Adrenal gland (tissue), 9 donors: ENCODE measurements at regions not wholly inside any gene's neighbourhood (a gene's known extent, or its start where the extent isn't known, plus 50 kb on each side); places are given as distances from the start of the nearest gene placed in this dataset.

Source experiments
- DNase-seq, 7 donors: peaks; one replicate each; pipeline ENCODE4 v3.0.0-alpha.2; 2019 to 2020
- H3K27ac ChIP-seq, 5 donors: fragments of 200-600 bp; sonication (generic) in 4 of 5; 1 replicate in 3 of 5; 2 replicates in 2 of 5; pipeline versions ENCODE4 v1.5.1 to v1.8.0; 2016 to 2020; ENCODE audit warnings: mild to moderate bottlenecking in 1 of 5
- H3K27me3 ChIP-seq: fragments of 200-600 bp; 2 replicates; pipeline ENCODE4 v1.8.0; 2021
- H3K36me3 ChIP-seq, 2 donors: fragments of 200-600 bp; replicated peaks in 1 of 2; 1 replicate in 1 of 2; 2 replicates in 1 of 2; pipeline versions ENCODE4 v1.5.1 to v1.8.0; 2018 to 2022
- H3K4me1 ChIP-seq, 2 donors: fragments of 200-600 bp; replicated peaks in 1 of 2; 1 replicate in 1 of 2; 2 replicates in 1 of 2; pipeline versions ENCODE4 v1.5.1 to v1.8.0; 2018 to 2021
- H3K4me3 ChIP-seq, 4 donors: fragments of 200-600 bp; sonication (generic) in 3 of 4; one replicate each; pipeline ENCODE4 v1.5.1; 2016 to 2018
- H3K9me3 ChIP-seq, 3 donors: fragments of 200-600 bp; sonication (generic) in 1 of 3; replicated peaks in 1 of 3; 1 replicate in 2 of 3; 2 replicates in 1 of 3; pipeline versions ENCODE4 v1.5.1 to v1.8.0; 2016 to 2021
- CTCF ChIP-seq, 6 experiments: fragments of 450-650 bp in 4 of 6; fragments of 200-600 bp in 2 of 6; sonication (generic) in 1 of 6; IDR thresholded peaks; 1 replicate in 5 of 6; 2 replicates in 1 of 6; pipeline versions ENCODE4 v1.5.1 to v1.8.0; 2016 to 2021; ENCODE audit warnings: antibody characterized with exemption in 6 of 6, mild to moderate bottlenecking in 2 of 6, moderate library complexity in 1 of 6
- POLR2A ChIP-seq, 2 donors: fragments of 450-650 bp; IDR thresholded peaks; one replicate each; pipeline ENCODE4 v1.6.1; 2017; ENCODE audit warnings: antibody characterized with exemption in 2 of 2, mild to moderate bottlenecking in 2 of 2, moderate library complexity in 1 of 2
- WGBS, 4 donors: extraction: QIAGEN DNeasy Blood & Tissue Kit in 2 of 4; methylation state at CpG; one replicate each; pipeline versions ENCODE4 v1.1.5 to v1.1.7; 2013 to 2017; 5-methylcytosine and 5-hydroxymethylcytosine counted together
- intact Hi-C, 2 donors: fragments of 100-400 bp; cut with DNase I; formaldehyde crosslinking; loops; one replicate each; pipeline versions ENCODE4 v1.14.1 to v1.15.0; 2022 to 2023
- donor health status: healthy with polysubstance abuse.
- donor health status: Bipolar disorder and iron deficiency.
- donor health status: DM: yes; HTN: yes; CAD: no.
- donor health status: DM: no; HTN: no; CAD: no.
- donor health status: DM: no; HTN: no; CAD: no.

DNA sequence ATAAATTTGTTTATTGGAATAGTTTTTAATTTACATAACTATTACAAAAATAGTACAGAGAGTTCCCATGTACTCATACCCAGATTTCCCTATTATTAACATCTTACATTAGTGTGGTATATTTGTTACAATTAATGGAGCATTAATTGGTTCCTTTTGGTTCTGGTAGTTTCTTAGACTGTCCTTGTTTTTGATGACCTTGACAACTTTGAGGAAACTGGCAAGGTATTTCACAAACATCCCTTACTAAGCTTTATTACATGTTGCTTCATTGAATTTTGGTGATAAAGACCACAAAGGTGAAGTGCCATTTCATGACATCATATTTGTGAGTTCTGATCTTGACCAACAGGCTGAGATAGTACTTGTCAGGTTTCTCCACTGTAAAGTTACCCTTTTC lies 379.0 kb upstream of the GCFC2 start:
- TF ChIP-seq CTCF (IDR thresholded peaks at IDR 0.05) (no peak), POLR2A (IDR thresholded peaks at IDR 0.05) (no peak)
- no peaks in the 10 kb centered on the region for H3K27me3 ChIP-seq
- no peak for DNase-seq
- H3K27ac ChIP-seq: no peak overlapping the region
- H3K36me3 ChIP-seq: no peaks in the 10 kb centered on the region
- H3K4me1 ChIP-seq: no peaks in the 10 kb centered on the region
- no peak overlapping the region for H3K4me3 ChIP-seq
- intact Hi-C loops: no loop called here
- H3K9me3 ChIP-seq: no peaks in the 10 kb centered on the region

GRCh38 chr2:76083248-76083647 lies 372.5 kb upstream of the GCFC2 start:
- no peak for DNase-seq
- intact Hi-C loops: no loop called here
- no peaks in the 10 kb centered on the region for H3K9me3 ChIP-seq
- no peak overlapping the region for H3K27ac ChIP-seq
- H3K4me3 ChIP-seq: no peak overlapping the region
- no peaks in the 10 kb centered on the region for H3K36me3 ChIP-seq
- WGBS, 4 donors: 21 to 32% (median 23%) methylated on average over 2 of the region's 2 CpGs
- no peaks in the 10 kb centered on the region for H3K27me3 ChIP-seq
- H3K4me1 ChIP-seq: no peaks in the 10 kb centered on the region
- TF ChIP-seq CTCF (IDR thresholded peaks at IDR 0.05) (no peak), POLR2A (IDR thresholded peaks at IDR 0.05) (no peak)

DNA sequence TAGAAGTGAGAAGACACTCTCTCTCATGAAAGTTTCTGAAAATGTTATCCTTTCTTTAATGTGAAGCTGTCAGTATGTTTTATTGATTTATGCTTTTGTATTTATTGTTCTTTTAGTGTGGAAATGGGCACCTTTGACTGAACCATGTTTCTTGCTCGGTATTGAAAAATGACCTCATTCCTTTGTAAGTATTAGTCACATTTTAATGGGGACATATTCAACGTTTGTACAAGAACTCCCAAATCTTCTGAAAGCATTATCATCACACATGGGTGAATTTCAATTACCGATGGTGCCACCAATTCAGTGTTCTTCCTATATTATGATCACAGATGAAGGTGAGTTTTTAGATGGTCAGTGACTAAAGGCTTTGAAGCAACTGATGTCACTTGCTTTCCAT lies 371.8 kb upstream of the GCFC2 start:
- no peaks in the 10 kb centered on the region for H3K27me3 ChIP-seq
- no peaks in the 10 kb centered on the region for H3K4me1 ChIP-seq
- intact Hi-C loops: no loop called here
- H3K9me3 ChIP-seq: no peaks in the 10 kb centered on the region
- TF ChIP-seq CTCF (IDR thresholded peaks at IDR 0.05) (no peak), POLR2A (IDR thresholded peaks at IDR 0.05) (no peak)
- 42 to 54% (median 49%) methylated on average over 3 of the region's 3 CpGs for WGBS, 4 donors
- DNase-seq: no peak
- no peak overlapping the region for H3K27ac ChIP-seq
- H3K4me3 ChIP-seq: no peak overlapping the region
- H3K36me3 ChIP-seq: no peaks in the 10 kb centered on the region

- TF ChIP-seq POLR2A (IDR thresholded peaks at IDR 0.05) (no peak), CTCF (IDR thresholded peaks at IDR 0.05) (no peak)
- Histone ChIP-seq H3K27me3 (no peaks in the 10 kb centered on the region), H3K9me3 (no peaks in the 10 kb centered on the region), H3K4me3 (no peak overlapping the region), H3K27ac (no peak overlapping the region), H3K36me3 (no peaks in the 10 kb centered on the region), H3K4me1 (no peaks in the 10 kb centered on the region)
- intact Hi-C loops: no loop called here
- DNase-seq: no peak
- 17 to 36% (median 25%) methylated on average over 2 of the region's 2 CpGs for WGBS, 4 donors
These were observed 369.4 kb upstream of the GCFC2 start for GRCh38 chr2:76080154-76080553.
